ENCODE measurements at regions not wholly inside any gene's neighbourhood (a gene's known extent, or its start where the extent isn't known, plus 50 kb on each side); places are given as distances from the start of the nearest gene placed in this dataset.

DNA sequence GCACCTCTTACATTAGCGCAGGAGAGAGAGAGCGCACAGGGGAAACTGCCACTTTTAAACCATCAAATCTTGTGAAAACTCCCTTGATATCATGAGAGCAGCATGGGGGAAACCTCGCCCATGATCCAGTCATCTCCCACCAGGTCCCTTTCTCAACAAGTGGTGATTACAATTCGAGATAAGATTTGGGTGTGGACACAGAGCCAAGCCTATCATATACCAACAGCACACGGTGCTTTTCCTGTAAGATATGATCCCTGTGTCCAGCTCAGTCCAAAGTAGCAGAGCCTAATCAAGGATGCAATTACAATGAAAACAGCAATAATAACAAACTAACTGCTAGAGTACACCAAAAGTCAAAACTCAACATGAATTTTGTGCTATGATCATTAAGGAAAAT is 148.7 kb upstream of the TCF21 start:
- Mint-ChIP-seq H3K36me3 (no peaks in the 10 kb centered on the region), H3K4me1 (no peaks in the 10 kb centered on the region), H3K9me3 (peaks cover 0 to 2% (median 0%) of the 10 kb centered on the region in 5 donors), H3K27ac (no peak overlapping the region), H3K27me3 (peaks cover 0 to 3% of the 10 kb centered on the region in 2 donors), H3K4me3 (no peak overlapping the region)
- Histone ChIP-seq H3K36me3 (ENCODE audit: insufficient read depth, low read length) (no peaks in the 10 kb centered on the region), H3K9me3 (ENCODE audit: low read length) (no peaks in the 10 kb centered on the region), H3K27ac (ENCODE audit: low read depth, low read length) (no peak overlapping the region), H3K4me1 (ENCODE audit: insufficient read depth, low read length) (no peaks in the 10 kb centered on the region), H3K4me3 (ENCODE audit: low read length) (no peak overlapping the region), H3K27me3 (ENCODE audit: insufficient read depth, low read length, poor library complexity, severe bottlenecking) (no peaks in the 10 kb centered on the region)
- CTCF ChIA-PET: no interaction called here
- POLR2A ChIA-PET: no interaction called here
- no peak for DNase-seq

GRCh38 chr6:133740816-133741215 is 148.1 kb upstream of the TCF21 start:
- no peaks in the 10 kb centered on the region for H3K27me3 ChIP-seq (ENCODE audit: insufficient read depth, low read length, poor library complexity, severe bottlenecking)
- no peaks in the 10 kb centered on the region for H3K9me3 ChIP-seq (ENCODE audit: low read length)
- no peaks in the 10 kb centered on the region for H3K4me1 Mint-ChIP-seq
- H3K4me3 Mint-ChIP-seq: no peak overlapping the region
- ChIA-PET CTCF (no interaction called here), POLR2A (no interaction called here)
- H3K27ac ChIP-seq (ENCODE audit: low read depth, low read length): no peak overlapping the region
- peaks cover 0 to 3% of the 10 kb centered on the region in 2 donors for H3K27me3 Mint-ChIP-seq
- H3K4me3 ChIP-seq (ENCODE audit: low read length): no peak overlapping the region
- H3K27ac Mint-ChIP-seq: no peak overlapping the region
- H3K36me3 Mint-ChIP-seq: no peaks in the 10 kb centered on the region
- no peaks in the 10 kb centered on the region for H3K36me3 ChIP-seq (ENCODE audit: insufficient read depth, low read length)
- DNase-seq: no peak
- no peaks in the 10 kb centered on the region for H3K4me1 ChIP-seq (ENCODE audit: insufficient read depth, low read length)
- peaks cover 0 to 2% (median 0%) of the 10 kb centered on the region in 5 donors for H3K9me3 Mint-ChIP-seq

- DNase-seq: no peak
- no peaks in the 10 kb centered on the region for H3K36me3 ChIP-seq (ENCODE audit: insufficient read depth, low read length)
- H3K4me3 ChIP-seq (ENCODE audit: low read length): no peak overlapping the region
- no peaks in the 10 kb centered on the region for H3K9me3 ChIP-seq (ENCODE audit: low read length)
- Mint-ChIP-seq H3K36me3 (no peaks in the 10 kb centered on the region), H3K4me3 (no peak overlapping the region), H3K27ac (no peak overlapping the region), H3K27me3 (peaks cover 0 to 3% of the 10 kb centered on the region in 2 donors), H3K4me1 (no peaks in the 10 kb centered on the region), H3K9me3 (peaks cover 0 to 2% (median 0%) of the 10 kb centered on the region in 5 donors)
- no peaks in the 10 kb centered on the region for H3K4me1 ChIP-seq (ENCODE audit: insufficient read depth, low read length)
- ChIA-PET POLR2A (no interaction called here), CTCF (no interaction called here)
- no peaks in the 10 kb centered on the region for H3K27me3 ChIP-seq (ENCODE audit: insufficient read depth, low read length, poor library complexity, severe bottlenecking)
- no peak overlapping the region for H3K27ac ChIP-seq (ENCODE audit: low read depth, low read length)
Measured at GRCh38 chr6:133741375-133741861, 147.5 kb upstream of the TCF21 start.

DNA sequence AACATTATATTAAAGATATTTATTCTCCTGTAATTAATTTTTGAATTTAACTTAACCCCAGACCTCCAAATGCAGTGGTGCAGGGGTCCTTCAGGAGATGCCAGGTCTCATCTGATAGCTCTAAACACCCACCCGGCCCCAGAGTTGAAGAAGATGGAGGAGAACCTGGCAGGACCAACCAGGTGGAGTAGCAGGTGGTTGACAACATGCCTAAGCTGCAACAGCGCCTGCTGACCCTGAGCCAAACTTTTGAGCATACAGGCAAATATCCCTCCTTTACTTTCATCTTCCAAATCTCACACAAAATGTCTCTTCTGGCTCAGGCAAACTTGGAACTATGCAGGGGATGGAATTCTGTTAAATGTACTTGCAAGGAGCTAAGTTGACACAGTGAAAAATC is 145.3 kb upstream of the TCF21 start:
- H3K36me3 Mint-ChIP-seq: no peaks in the 10 kb centered on the region
- H3K27ac Mint-ChIP-seq: no peak overlapping the region
- H3K27me3 Mint-ChIP-seq: peaks cover 0 to 6% of the 10 kb centered on the region in 2 donors
- no peak overlapping the region for H3K4me3 Mint-ChIP-seq
- Histone ChIP-seq H3K27me3 (ENCODE audit: insufficient read depth, low read length, poor library complexity, severe bottlenecking) (no peaks in the 10 kb centered on the region), H3K27ac (ENCODE audit: low read depth, low read length) (no peak overlapping the region), H3K4me3 (ENCODE audit: low read length) (no peak overlapping the region), H3K4me1 (ENCODE audit: insufficient read depth, low read length) (no peaks in the 10 kb centered on the region), H3K9me3 (ENCODE audit: low read length) (no peaks in the 10 kb centered on the region), H3K36me3 (ENCODE audit: insufficient read depth, low read length) (no peaks in the 10 kb centered on the region)
- H3K9me3 Mint-ChIP-seq: peaks cover 0 to 2% (median 0%) of the 10 kb centered on the region in 5 donors
- DNase-seq: no peak
- CTCF ChIA-PET: no interaction called here
- POLR2A ChIA-PET: no interaction called here
- no peaks in the 10 kb centered on the region for H3K4me1 Mint-ChIP-seq

DNA sequence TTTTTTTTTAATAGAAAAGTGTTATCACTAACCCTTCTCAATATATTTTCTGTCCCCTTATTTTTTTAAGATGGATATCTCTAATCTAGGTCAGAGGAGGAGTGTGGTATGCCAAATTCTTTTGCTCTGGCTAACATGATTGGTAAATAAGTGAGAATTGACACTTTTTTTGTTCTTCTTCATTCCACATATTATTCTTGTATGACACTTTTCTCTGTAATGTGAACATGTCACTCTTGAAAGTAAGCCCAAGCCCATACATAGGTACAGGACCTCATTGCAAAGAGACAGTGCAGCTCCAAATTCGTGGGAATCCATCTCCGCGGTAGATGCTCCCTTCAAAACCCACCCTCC is 142.5 kb upstream of the TCF21 start:
- H3K9me3 Mint-ChIP-seq: peaks cover 0 to 2% (median 0%) of the 10 kb centered on the region in 5 donors
- no peak overlapping the region for H3K4me3 Mint-ChIP-seq
- peaks cover 0 to 9% of the 10 kb centered on the region in 2 donors for H3K27me3 Mint-ChIP-seq
- Histone ChIP-seq H3K36me3 (ENCODE audit: insufficient read depth, low read length) (no peaks in the 10 kb centered on the region), H3K9me3 (ENCODE audit: low read length) (no peaks in the 10 kb centered on the region), H3K27ac (ENCODE audit: low read depth, low read length) (no peak overlapping the region), H3K27me3 (ENCODE audit: insufficient read depth, low read length, poor library complexity, severe bottlenecking) (no peaks in the 10 kb centered on the region), H3K4me3 (ENCODE audit: low read length) (no peak overlapping the region), H3K4me1 (ENCODE audit: insufficient read depth, low read length) (no peaks in the 10 kb centered on the region)
- no peaks in the 10 kb centered on the region for H3K36me3 Mint-ChIP-seq
- CTCF ChIA-PET: no interaction called here
- H3K4me1 Mint-ChIP-seq: no peaks in the 10 kb centered on the region
- DNase-seq: no peak
- POLR2A ChIA-PET: no interaction called here
- no peak overlapping the region for H3K27ac Mint-ChIP-seq

DNA sequence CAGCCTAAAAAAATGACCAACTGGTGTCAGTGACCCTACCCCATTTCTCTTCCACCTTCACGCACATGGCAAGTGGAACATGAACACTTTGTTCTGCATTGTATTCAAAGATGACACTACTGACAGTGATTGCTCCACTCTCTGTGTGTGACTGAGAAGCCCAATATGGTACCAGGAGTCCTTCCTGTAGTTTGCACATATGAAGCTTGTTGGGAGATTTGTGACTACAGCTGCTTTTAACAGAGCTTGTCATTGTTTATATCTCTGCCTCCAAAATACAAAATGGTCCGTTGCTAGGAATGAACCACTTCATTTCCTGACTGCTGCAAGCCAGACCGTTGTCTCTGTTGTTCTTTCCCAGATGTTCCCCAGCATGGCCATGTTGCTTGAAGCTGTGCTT is 140.3 kb upstream of the TCF21 start:
- DNase-seq: no peak
- Histone ChIP-seq H3K36me3 (ENCODE audit: insufficient read depth, low read length) (no peaks in the 10 kb centered on the region), H3K27ac (ENCODE audit: low read depth, low read length) (no peak overlapping the region), H3K9me3 (ENCODE audit: low read length) (no peaks in the 10 kb centered on the region), H3K4me1 (ENCODE audit: insufficient read depth, low read length) (no peaks in the 10 kb centered on the region), H3K4me3 (ENCODE audit: low read length) (no peak overlapping the region), H3K27me3 (ENCODE audit: insufficient read depth, low read length, poor library complexity, severe bottlenecking) (no peaks in the 10 kb centered on the region)
- Mint-ChIP-seq H3K4me3 (no peak overlapping the region), H3K27me3 (peaks cover 0 to 8% of the 10 kb centered on the region in 2 donors), H3K36me3 (no peaks in the 10 kb centered on the region), H3K27ac (no peak overlapping the region), H3K9me3 (peaks cover 0 to 2% (median 0%) of the 10 kb centered on the region in 5 donors), H3K4me1 (no peaks in the 10 kb centered on the region)
- POLR2A ChIA-PET: no interaction called here
- CTCF ChIA-PET: no interaction called here

DNA sequence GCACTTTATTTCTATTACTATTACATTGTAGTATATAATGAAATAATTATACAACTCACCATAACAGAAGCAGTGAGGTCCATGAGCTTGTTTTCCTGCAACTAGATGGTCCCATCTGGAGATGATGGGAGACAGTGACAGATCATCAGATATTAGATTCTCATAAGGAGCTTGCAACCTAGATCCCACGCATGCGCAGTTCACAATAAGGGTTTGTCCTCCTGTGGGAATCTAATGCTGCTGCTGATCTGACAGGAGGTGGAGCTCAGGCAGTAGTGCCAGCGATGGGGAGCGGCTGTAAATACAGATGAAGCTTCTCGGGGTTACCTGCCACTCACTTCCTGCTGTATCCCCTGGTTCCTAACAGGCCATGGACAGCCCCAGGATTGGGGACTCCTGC is 139.5 kb upstream of the TCF21 start:
- no peak overlapping the region for H3K27ac Mint-ChIP-seq
- peaks cover 0 to 2% (median 0%) of the 10 kb centered on the region in 5 donors for H3K9me3 Mint-ChIP-seq
- POLR2A ChIA-PET: no interaction called here
- no peak for DNase-seq
- peaks cover 0 to 6% of the 10 kb centered on the region in 2 donors for H3K27me3 Mint-ChIP-seq
- Histone ChIP-seq H3K9me3 (ENCODE audit: low read length) (no peaks in the 10 kb centered on the region), H3K4me3 (ENCODE audit: low read length) (no peak overlapping the region), H3K27ac (ENCODE audit: low read depth, low read length) (no peak overlapping the region), H3K36me3 (ENCODE audit: insufficient read depth, low read length) (no peaks in the 10 kb centered on the region), H3K4me1 (ENCODE audit: insufficient read depth, low read length) (no peaks in the 10 kb centered on the region), H3K27me3 (ENCODE audit: insufficient read depth, low read length, poor library complexity, severe bottlenecking) (no peaks in the 10 kb centered on the region)
- no peak overlapping the region for H3K4me3 Mint-ChIP-seq
- no peaks in the 10 kb centered on the region for H3K36me3 Mint-ChIP-seq
- no peaks in the 10 kb centered on the region for H3K4me1 Mint-ChIP-seq
- CTCF ChIA-PET: no interaction called here

DNA sequence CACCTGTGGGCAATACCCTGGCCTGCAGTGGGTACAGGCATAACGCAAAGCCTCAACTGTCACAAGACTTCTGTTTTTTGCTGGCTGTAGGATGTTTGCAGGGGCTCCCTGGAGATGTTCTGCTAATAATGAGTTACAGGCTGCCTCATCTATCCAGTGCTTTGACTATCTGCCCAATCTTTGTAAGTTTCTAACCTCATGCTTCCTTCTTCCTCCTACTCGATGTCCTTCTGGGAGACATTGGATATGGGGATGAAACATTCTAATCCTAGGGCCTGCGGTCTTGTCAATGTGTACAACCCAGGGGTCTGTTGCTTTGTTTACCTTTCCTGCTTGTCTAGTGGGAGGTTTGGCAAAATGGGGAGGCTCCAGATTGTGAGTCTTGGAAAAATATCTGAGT is 136.8 kb upstream of the TCF21 start:
- CTCF ChIA-PET: no interaction called here
- Histone ChIP-seq H3K4me3 (ENCODE audit: low read length) (no peak overlapping the region), H3K36me3 (ENCODE audit: insufficient read depth, low read length) (no peaks in the 10 kb centered on the region), H3K27me3 (ENCODE audit: insufficient read depth, low read length, poor library complexity, severe bottlenecking) (no peaks in the 10 kb centered on the region), H3K27ac (ENCODE audit: low read depth, low read length) (no peak overlapping the region), H3K4me1 (ENCODE audit: insufficient read depth, low read length) (no peaks in the 10 kb centered on the region), H3K9me3 (ENCODE audit: low read length) (no peaks in the 10 kb centered on the region)
- no peak for DNase-seq
- no peaks in the 10 kb centered on the region for H3K36me3 Mint-ChIP-seq
- peak overlapping the region in 1 of 7 donors; percentile 28 for H3K4me3 Mint-ChIP-seq
- POLR2A ChIA-PET: no interaction called here
- no peaks in the 10 kb centered on the region for H3K4me1 Mint-ChIP-seq
- H3K27me3 Mint-ChIP-seq: peaks cover 0 to 3% of the 10 kb centered on the region in 2 donors
- H3K9me3 Mint-ChIP-seq: no peaks in the 10 kb centered on the region
- H3K27ac Mint-ChIP-seq: no peak overlapping the region

DNA sequence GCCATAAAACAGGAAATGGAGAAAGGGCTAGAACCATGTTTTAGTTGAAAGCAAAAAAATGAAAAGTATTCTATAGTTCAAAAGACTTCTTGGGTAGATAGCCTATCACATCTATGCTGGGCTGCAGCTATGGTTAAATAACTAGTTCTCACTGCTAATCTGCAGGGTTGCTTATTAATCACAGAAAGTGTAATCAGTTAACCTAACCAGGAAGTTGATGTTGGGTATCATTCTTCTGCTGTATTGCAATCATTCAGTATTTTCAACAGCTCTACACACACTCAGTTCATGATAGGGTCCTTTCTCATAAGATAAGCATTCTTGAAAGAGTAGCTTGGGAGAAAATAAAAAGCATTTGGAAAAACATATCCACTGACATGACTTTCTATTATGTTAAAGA is 135.2 kb upstream of the TCF21 start:
- CTCF ChIA-PET: no interaction called here
- Mint-ChIP-seq H3K9me3 (no peaks in the 10 kb centered on the region), H3K27ac (no peak overlapping the region), H3K27me3 (peaks cover 0 to 3% of the 10 kb centered on the region in 2 donors), H3K36me3 (no peaks in the 10 kb centered on the region), H3K4me3 (no peak overlapping the region), H3K4me1 (no peaks in the 10 kb centered on the region)
- H3K4me1 ChIP-seq (ENCODE audit: insufficient read depth, low read length): no peaks in the 10 kb centered on the region
- H3K27me3 ChIP-seq (ENCODE audit: insufficient read depth, low read length, poor library complexity, severe bottlenecking): no peaks in the 10 kb centered on the region
- no peak for DNase-seq
- H3K4me3 ChIP-seq (ENCODE audit: low read length): no peak overlapping the region
- POLR2A ChIA-PET: no interaction called here
- no peaks in the 10 kb centered on the region for H3K9me3 ChIP-seq (ENCODE audit: low read length)
- no peak overlapping the region for H3K27ac ChIP-seq (ENCODE audit: low read depth, low read length)
- H3K36me3 ChIP-seq (ENCODE audit: insufficient read depth, low read length): no peaks in the 10 kb centered on the region
